ENCODE measurements at regions not wholly inside any gene's neighbourhood (a gene's known extent, or its start where the extent isn't known, plus 50 kb on each side); places are given as distances from the start of the nearest gene placed in this dataset.

DNA sequence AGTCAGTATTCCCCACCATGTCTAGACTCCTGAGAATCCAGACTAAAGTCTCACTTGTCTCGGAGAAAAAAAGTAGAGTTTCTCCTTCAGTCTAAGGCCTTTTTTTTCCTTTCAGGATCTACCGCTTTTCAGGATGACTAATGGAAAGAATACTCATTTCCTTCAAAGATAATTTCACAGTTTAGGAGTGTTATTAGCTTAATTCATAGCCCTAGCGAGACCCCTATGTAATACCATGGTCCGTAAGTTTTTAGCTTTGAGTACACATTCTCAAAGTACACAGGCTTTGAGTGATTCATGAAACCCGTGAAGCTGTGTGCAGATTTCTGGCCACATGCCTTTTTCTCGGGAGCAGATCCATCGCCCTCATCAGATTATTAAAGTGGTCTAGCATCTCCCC, 133.1 kb downstream of the SOX4 start:
- H3K27ac ChIP-seq (ENCODE audit: low read length), result no peak overlapping the region
- H3K4me1 ChIP-seq (ENCODE audit: low read length), result no peaks in the 10 kb centered on the region
- H3K9me2 ChIP-seq (replicated peaks; ENCODE audit: insufficient read depth, low read length), result no peaks in the 10 kb centered on the region
- no peaks in the 10 kb centered on the region for H3K36me3 ChIP-seq (replicated peaks; ENCODE audit: insufficient read depth, low read length)
- no peak overlapping the region for H3K4me3 ChIP-seq (ENCODE audit: low read length)
- no peaks in the 10 kb centered on the region for H3K79me2 ChIP-seq (ENCODE audit: low read length)
- H3K27me3 ChIP-seq (replicated peaks; ENCODE audit: insufficient read depth, low read length), result no peaks in the 10 kb centered on the region
- H3F3A ChIP-seq (ENCODE audit: insufficient read depth, low read length), result no peaks in the 10 kb centered on the region
- H3K9ac ChIP-seq (ENCODE audit: low read length), result no peak overlapping the region
- DNase-seq, result no peak
- no peak overlapping the region for H3K4me2 ChIP-seq (ENCODE audit: low read depth, low read length)
- no peak for TF ChIP-seq EZH2 (optimal IDR thresholded peaks at IDR 0.05; ENCODE audit: low read depth, low read length)
- TF ChIP-seq, protein P1, sequence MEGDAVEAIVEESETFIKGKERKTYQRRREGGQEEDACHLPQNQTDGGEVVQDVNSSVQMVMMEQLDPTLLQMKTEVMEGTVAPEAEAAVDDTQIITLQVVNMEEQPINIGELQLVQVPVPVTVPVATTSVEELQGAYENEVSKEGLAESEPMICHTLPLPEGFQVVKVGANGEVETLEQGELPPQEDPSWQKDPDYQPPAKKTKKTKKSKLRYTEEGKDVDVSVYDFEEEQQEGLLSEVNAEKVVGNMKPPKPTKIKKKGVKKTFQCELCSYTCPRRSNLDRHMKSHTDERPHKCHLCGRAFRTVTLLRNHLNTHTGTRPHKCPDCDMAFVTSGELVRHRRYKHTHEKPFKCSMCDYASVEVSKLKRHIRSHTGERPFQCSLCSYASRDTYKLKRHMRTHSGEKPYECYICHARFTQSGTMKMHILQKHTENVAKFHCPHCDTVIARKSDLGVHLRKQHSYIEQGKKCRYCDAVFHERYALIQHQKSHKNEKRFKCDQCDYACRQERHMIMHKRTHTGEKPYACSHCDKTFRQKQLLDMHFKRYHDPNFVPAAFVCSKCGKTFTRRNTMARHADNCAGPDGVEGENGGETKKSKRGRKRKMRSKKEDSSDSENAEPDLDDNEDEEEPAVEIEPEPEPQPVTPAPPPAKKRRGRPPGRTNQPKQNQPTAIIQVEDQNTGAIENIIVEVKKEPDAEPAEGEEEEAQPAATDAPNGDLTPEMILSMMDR (IDR thresholded peaks at IDR 0.05; ENCODE audit: low read length), result no peak
- no peak for TF ChIP-seq EZH2phosphoT487 (IDR thresholded peaks at IDR 0.05; ENCODE audit: low read length)
- no peaks in the 10 kb centered on the region for H4K20me1 ChIP-seq (ENCODE audit: insufficient read depth, low read length)
- H3K9me3 ChIP-seq (replicated peaks; ENCODE audit: insufficient read depth, low read length), result no peaks in the 10 kb centered on the region
- H2AFZ ChIP-seq (ENCODE audit: low read length), result no peak overlapping the region

DNA sequence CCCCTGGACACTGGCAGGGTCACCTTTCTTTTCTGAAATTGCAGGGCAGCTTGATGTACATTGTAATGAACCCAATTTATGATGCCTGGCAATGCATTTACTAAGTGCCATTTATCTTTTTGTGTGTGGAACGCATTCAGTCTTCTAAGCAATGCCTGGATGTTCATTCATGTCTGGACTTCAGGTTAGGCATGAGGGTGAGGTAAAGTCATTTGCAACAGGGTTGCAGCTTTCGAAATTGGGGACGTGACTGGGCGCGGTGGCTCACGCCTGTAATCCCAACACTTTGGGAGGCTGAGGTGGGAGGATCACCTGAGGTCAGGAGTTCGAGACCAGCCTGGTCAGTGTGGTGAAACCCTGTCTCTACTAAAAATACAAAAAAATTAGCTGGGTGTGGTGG, 134.6 kb downstream of the SOX4 start:
- H3F3A ChIP-seq (ENCODE audit: insufficient read depth, low read length), result no peaks in the 10 kb centered on the region
- no peaks in the 10 kb centered on the region for H3K4me1 ChIP-seq (ENCODE audit: low read length)
- H3K9ac ChIP-seq (ENCODE audit: low read length), result no peak overlapping the region
- no peaks in the 10 kb centered on the region for H3K36me3 ChIP-seq (replicated peaks; ENCODE audit: insufficient read depth, low read length)
- no peaks in the 10 kb centered on the region for H3K79me2 ChIP-seq (ENCODE audit: low read length)
- no peak overlapping the region for H3K4me2 ChIP-seq (ENCODE audit: low read depth, low read length)
- no peak overlapping the region for H3K27ac ChIP-seq (ENCODE audit: low read length)
- TF ChIP-seq EZH2phosphoT487 (IDR thresholded peaks at IDR 0.05; ENCODE audit: low read length), result no peak
- no peak for TF ChIP-seq EZH2 (optimal IDR thresholded peaks at IDR 0.05; ENCODE audit: low read depth, low read length)
- TF ChIP-seq, protein P1 (IDR thresholded peaks at IDR 0.05; ENCODE audit: low read length), result no peak
- H3K27me3 ChIP-seq (replicated peaks; ENCODE audit: insufficient read depth, low read length), result no peaks in the 10 kb centered on the region
- H3K4me3 ChIP-seq (ENCODE audit: low read length), result no peak overlapping the region
- no peak for DNase-seq
- no peak overlapping the region for H2AFZ ChIP-seq (ENCODE audit: low read length)
- no peaks in the 10 kb centered on the region for H3K9me3 ChIP-seq (replicated peaks; ENCODE audit: insufficient read depth, low read length)
- H4K20me1 ChIP-seq (ENCODE audit: insufficient read depth, low read length), result no peaks in the 10 kb centered on the region
- H3K9me2 ChIP-seq (replicated peaks; ENCODE audit: insufficient read depth, low read length), result no peaks in the 10 kb centered on the region

DNA sequence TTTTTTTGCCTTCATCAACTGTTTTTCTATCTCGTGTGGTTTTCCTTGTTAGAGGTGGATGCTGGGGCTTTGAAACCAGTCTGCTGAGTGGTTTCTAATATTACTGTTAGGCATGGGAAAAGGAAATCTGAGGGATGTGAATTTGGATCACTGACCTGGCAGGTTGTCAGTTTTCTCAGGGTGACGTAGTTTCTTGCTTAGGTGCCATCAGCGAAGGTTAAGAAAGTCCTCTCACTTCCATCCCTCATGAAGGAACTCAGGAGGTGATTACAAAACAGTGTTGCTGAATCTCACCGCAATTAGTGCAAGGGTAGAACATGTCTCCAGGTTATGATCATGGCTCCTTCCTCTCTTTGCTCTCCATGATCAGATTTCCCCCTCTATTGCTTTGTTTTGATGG, 135.9 kb downstream of the SOX4 start:
- Histone ChIP-seq H3K4me2 (ENCODE audit: low read depth, low read length) (no peak overlapping the region), H3K9me3 (replicated peaks; ENCODE audit: insufficient read depth, low read length) (no peaks in the 10 kb centered on the region), H3K9ac (ENCODE audit: low read length) (no peak overlapping the region), H3K4me3 (ENCODE audit: low read length) (no peak overlapping the region), H3F3A (ENCODE audit: insufficient read depth, low read length) (no peaks in the 10 kb centered on the region), H3K27me3 (replicated peaks; ENCODE audit: insufficient read depth, low read length) (no peaks in the 10 kb centered on the region), H3K36me3 (replicated peaks; ENCODE audit: insufficient read depth, low read length) (no peaks in the 10 kb centered on the region), H3K4me1 (ENCODE audit: low read length) (no peaks in the 10 kb centered on the region), H3K27ac (ENCODE audit: low read length) (no peak overlapping the region), H3K9me2 (replicated peaks; ENCODE audit: insufficient read depth, low read length) (no peaks in the 10 kb centered on the region), H2AFZ (ENCODE audit: low read length) (no peak overlapping the region), H3K79me2 (ENCODE audit: low read length) (no peaks in the 10 kb centered on the region), H4K20me1 (ENCODE audit: insufficient read depth, low read length) (no peaks in the 10 kb centered on the region)
- no peak for DNase-seq
- TF ChIP-seq EZH2 (optimal IDR thresholded peaks at IDR 0.05; ENCODE audit: low read depth, low read length) (no peak), EZH2phosphoT487 (IDR thresholded peaks at IDR 0.05; ENCODE audit: low read length) (no peak)
- TF ChIP-seq, protein P1 (IDR thresholded peaks at IDR 0.05; ENCODE audit: low read length), result no peak

Data from MM.1S (cell line).